ENCODE measurements at regions not wholly inside any gene's neighbourhood (a gene's known extent, or its start where the extent isn't known, plus 50 kb on each side); places are given as distances from the start of the nearest gene placed in this dataset.

DNA sequence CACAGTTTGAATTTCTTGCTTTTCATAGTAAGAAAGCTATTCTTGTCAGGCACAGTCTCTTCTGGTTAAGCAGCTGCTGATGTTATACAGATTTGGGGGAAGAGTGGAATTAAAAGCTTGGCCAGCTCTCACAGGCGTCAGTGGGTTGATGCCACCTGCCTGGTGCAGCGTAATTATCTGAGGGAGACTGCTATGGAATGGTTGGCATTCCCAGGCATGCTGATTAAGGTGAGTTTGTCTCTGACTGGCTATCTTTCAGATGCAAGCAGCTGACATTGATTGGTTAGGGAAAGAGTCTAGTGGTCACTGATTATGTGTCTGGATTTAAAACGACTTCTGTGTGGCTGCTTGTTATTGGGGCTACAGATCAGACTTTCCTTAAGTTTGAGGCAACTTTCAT lies 948.4 kb downstream of the UQCRFS1 start:
- CTCF ChIA-PET = interaction anchor here (0.6 to 1.1 kb wide), 4 partner anchors 23 to 298 kb away, joined by 3 to 5 read pairs (median 4); no protein-coding TSS in a partner anchor
- Histone ChIP-seq H3K4me1 (ENCODE audit: control insufficient read depth, insufficient read depth, low read length) (0 out of 2 replicates have a peak, but pooled peaks cover 2% of the 10 kb centered on the region), H3K9me3 (ENCODE audit: control insufficient read depth, insufficient read depth, low read depth, low read length) (peaks cover 14% of the 10 kb centered on the region), H3K36me3 (ENCODE audit: control insufficient read depth in 2 of 2, insufficient read depth in 1 of 2, low read length in 2 of 2) (no peaks in the 10 kb centered on the region; a peak in 1 of 3 replicates), H3K27ac (ENCODE audit: extremely low read depth, low read depth, low read length) (no peak overlapping the region), H3K4me3 (ENCODE audit: low read depth, low read length) (no peak overlapping the region)
- POLR2A ChIA-PET = no interaction called here
- TF ChIP-seq ZNF621 (tag by site-specific recombination; IDR thresholded peaks at IDR 0.05) (no peak), REPIN1 (tag by site-specific recombination; IDR thresholded peaks at IDR 0.05; ENCODE audit: low read depth) (no peak), ZNF132 (tag by site-specific recombination; IDR thresholded peaks at IDR 0.05; ENCODE audit: borderline replicate concordance) (no peak), ZNF843 (tag by site-specific recombination; IDR thresholded peaks at IDR 0.05) (no peak), ZNF837 (tag by site-specific recombination; IDR thresholded peaks at IDR 0.05) (no peak), ZNF658 (tag by site-specific recombination; IDR thresholded peaks at IDR 0.05) (no peak), ZNF2 (tag by site-specific recombination; IDR thresholded peaks at IDR 0.05) (no peak), ZNF391 (tag by site-specific recombination; IDR thresholded peaks at IDR 0.05; ENCODE audit: borderline replicate concordance, low read depth) (no peak), ZNF677 (tag by site-specific recombination; IDR thresholded peaks at IDR 0.05) (no peak), ZNF221 (tag by site-specific recombination; IDR thresholded peaks at IDR 0.05; ENCODE audit: borderline replicate concordance) (no peak), ZNF248 (tag by site-specific recombination; IDR thresholded peaks at IDR 0.05) (no peak), ZFP37 (tag by site-specific recombination; IDR thresholded peaks at IDR 0.05) (no peak), ZNF629 (tag by site-specific recombination; IDR thresholded peaks at IDR 0.05) (no peak), ZNF670 (tag by site-specific recombination; IDR thresholded peaks at IDR 0.05; ENCODE audit: low read depth) (no peak), ZNF707 (tag by site-specific recombination; IDR thresholded peaks at IDR 0.05) (no peak), ZNF510 (tag by site-specific recombination; IDR thresholded peaks at IDR 0.05; ENCODE audit: insufficient replicate concordance) (no peak), ZNF560 (tag by site-specific recombination; IDR thresholded peaks at IDR 0.05; ENCODE audit: borderline replicate concordance) (no peak), ZNF311 (tag by site-specific recombination; IDR thresholded peaks at IDR 0.05; ENCODE audit: borderline replicate concordance) (no peak)
- TF ChIP-seq, protein P1, sequence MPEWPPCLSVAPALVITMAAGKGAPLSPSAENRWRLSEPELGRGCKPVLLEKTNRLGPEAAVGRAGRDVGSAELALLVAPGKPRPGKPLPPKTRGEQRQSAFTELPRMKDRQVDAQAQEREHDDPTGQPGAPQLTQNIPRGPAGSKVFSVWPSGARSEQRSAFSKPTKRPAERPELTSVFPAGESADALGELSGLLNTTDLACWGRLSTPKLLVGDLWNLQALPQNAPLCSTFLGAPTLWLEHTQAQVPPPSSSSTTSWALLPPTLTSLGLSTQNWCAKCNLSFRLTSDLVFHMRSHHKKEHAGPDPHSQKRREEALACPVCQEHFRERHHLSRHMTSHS (tag by site-specific recombination; IDR thresholded peaks at IDR 0.05) = no peak

DNA sequence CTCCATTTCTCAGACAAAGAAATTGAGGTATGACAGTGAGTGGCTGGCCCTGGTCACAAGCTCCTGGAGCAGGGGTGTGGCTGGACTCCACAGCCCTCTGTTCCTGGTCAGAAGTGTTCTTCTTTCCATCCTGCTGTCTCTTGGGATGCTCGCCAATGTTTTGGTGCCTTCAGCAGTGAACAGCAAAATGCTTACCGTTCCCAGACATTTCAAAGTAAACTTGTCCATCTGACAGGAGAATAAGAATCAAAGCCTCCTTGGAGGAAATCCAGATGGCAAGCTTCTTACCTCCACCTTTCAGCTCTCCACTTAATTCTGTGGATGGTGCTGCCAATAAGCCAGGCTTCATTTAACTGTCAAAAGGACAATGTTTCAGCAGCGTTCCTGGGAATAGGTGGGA lies 954.1 kb downstream of the UQCRFS1 start:
- Histone ChIP-seq H3K27ac (ENCODE audit: extremely low read depth, low read depth, low read length) (no peak overlapping the region), H3K36me3 (ENCODE audit: control insufficient read depth in 2 of 2, insufficient read depth in 1 of 2, low read length in 2 of 2) (no peaks in the 10 kb centered on the region), H3K4me1 (ENCODE audit: control insufficient read depth, insufficient read depth, low read length) (no peaks in the 10 kb centered on the region), H3K4me3 (ENCODE audit: low read depth, low read length) (no peak overlapping the region), H3K9me3 (ENCODE audit: control insufficient read depth, insufficient read depth, low read depth, low read length) (peaks cover 8% of the 10 kb centered on the region)
- POLR2A ChIA-PET = no interaction called here
- CTCF ChIA-PET = interaction anchor here (1.0 to 1.3 kb wide), 2 partner anchors 16 to 18 kb away, joined by 3 to 5 read pairs; no protein-coding TSS in a partner anchor
- no peak for TF ChIP-seq ZNF777 (tag by site-specific recombination; IDR thresholded peaks at IDR 0.05; ENCODE audit: borderline replicate concordance)
- TF ChIP-seq, protein P2, sequence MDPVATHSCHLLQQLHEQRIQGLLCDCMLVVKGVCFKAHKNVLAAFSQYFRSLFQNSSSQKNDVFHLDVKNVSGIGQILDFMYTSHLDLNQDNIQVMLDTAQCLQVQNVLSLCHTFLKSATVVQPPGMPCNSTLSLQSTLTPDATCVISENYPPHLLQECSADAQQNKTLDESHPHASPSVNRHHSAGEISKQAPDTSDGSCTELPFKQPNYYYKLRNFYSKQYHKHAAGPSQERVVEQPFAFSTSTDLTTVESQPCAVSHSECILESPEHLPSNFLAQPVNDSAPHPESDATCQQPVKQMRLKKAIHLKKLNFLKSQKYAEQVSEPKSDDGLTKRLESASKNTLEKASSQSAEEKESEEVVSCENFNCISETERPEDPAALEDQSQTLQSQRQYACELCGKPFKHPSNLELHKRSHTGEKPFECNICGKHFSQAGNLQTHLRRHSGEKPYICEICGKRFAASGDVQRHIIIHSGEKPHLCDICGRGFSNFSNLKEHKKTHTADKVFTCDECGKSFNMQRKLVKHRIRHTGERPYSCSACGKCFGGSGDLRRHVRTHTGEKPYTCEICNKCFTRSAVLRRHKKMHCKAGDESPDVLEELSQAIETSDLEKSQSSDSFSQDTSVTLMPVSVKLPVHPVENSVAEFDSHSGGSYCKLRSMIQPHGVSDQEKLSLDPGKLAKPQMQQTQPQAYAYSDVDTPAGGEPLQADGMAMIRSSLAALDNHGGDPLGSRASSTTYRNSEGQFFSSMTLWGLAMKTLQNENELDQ (tag by site-specific recombination; IDR thresholded peaks at IDR 0.05; ENCODE audit: low read depth) = no peak
- TF ChIP-seq, protein P3, sequence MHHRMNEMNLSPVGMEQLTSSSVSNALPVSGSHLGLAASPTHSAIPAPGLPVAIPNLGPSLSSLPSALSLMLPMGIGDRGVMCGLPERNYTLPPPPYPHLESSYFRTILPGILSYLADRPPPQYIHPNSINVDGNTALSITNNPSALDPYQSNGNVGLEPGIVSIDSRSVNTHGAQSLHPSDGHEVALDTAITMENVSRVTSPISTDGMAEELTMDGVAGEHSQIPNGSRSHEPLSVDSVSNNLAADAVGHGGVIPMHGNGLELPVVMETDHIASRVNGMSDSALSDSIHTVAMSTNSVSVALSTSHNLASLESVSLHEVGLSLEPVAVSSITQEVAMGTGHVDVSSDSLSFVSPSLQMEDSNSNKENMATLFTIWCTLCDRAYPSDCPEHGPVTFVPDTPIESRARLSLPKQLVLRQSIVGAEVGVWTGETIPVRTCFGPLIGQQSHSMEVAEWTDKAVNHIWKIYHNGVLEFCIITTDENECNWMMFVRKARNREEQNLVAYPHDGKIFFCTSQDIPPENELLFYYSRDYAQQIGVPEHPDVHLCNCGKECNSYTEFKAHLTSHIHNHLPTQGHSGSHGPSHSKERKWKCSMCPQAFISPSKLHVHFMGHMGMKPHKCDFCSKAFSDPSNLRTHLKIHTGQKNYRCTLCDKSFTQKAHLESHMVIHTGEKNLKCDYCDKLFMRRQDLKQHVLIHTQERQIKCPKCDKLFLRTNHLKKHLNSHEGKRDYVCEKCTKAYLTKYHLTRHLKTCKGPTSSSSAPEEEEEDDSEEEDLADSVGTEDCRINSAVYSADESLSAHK (tag by site-specific recombination; IDR thresholded peaks at IDR 0.05) = no peak
- TF ChIP-seq, protein P4, sequence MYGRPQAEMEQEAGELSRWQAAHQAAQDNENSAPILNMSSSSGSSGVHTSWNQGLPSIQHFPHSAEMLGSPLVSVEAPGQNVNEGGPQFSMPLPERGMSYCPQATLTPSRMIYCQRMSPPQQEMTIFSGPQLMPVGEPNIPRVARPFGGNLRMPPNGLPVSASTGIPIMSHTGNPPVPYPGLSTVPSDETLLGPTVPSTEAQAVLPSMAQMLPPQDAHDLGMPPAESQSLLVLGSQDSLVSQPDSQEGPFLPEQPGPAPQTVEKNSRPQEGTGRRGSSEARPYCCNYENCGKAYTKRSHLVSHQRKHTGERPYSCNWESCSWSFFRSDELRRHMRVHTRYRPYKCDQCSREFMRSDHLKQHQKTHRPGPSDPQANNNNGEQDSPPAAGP (tag by site-specific recombination; IDR thresholded peaks at IDR 0.05) = no peak
- TF ChIP-seq ZNF23 (tag by site-specific recombination; IDR thresholded peaks at IDR 0.05; ENCODE audit: borderline replicate concordance) = no peak
- TF ChIP-seq ZBTB7A (tag by site-specific recombination; IDR thresholded peaks at IDR 0.05; ENCODE audit: low read depth) = no peak
- TF ChIP-seq ZNF514 (tag by site-specific recombination; IDR thresholded peaks at IDR 0.05) = no peak
- TF ChIP-seq GLIS2 (tag by site-specific recombination; IDR thresholded peaks at IDR 0.05) = no peak
- no peak for TF ChIP-seq ZBTB20 (tag by site-specific recombination; IDR thresholded peaks at IDR 0.05)
- TF ChIP-seq, protein P5, sequence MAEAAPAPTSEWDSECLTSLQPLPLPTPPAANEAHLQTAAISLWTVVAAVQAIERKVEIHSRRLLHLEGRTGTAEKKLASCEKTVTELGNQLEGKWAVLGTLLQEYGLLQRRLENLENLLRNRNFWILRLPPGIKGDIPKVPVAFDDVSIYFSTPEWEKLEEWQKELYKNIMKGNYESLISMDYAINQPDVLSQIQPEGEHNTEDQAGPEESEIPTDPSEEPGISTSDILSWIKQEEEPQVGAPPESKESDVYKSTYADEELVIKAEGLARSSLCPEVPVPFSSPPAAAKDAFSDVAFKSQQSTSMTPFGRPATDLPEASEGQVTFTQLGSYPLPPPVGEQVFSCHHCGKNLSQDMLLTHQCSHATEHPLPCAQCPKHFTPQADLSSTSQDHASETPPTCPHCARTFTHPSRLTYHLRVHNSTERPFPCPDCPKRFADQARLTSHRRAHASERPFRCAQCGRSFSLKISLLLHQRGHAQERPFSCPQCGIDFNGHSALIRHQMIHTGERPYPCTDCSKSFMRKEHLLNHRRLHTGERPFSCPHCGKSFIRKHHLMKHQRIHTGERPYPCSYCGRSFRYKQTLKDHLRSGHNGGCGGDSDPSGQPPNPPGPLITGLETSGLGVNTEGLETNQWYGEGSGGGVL (tag by site-specific recombination; IDR thresholded peaks at IDR 0.05) = no peak
